ENCODE measurements at regions not wholly inside any gene's neighbourhood (a gene's known extent, or its start where the extent isn't known, plus 50 kb on each side); places are given as distances from the start of the nearest gene placed in this dataset.
"Not testable (repeated sequence)": the region's sequence is repeated elsewhere in the genome, so short reads cannot be mapped to it uniquely, and the experiment has no call there.

GRCh38 chr5:17039170-17039569 is 103.1 kb upstream of the MYO10 start:
- DNase-seq, result no peak

- DNase-seq, result no peak
Measured at GRCh38 chr5:17042041-17042440, 106.0 kb upstream of the MYO10 start.

- no peak for DNase-seq
Measured at GRCh38 chr5:17046320-17046719, 110.2 kb upstream of the MYO10 start.

- DNase-seq, result no peak
Measured at GRCh38 chr5:17050236-17050635, 114.1 kb upstream of the MYO10 start.

- no peak for DNase-seq
Measured at GRCh38 chr5:17054911-17055310, 118.8 kb upstream of the MYO10 start.

GRCh38 chr5:17056141-17056631 is 120.1 kb upstream of the MYO10 start:
- DNase-seq, result no peak

GRCh38 chr5:17058438-17058837 is 122.3 kb upstream of the MYO10 start:
- no peak for DNase-seq

- DNase-seq, result no peak
Measured at GRCh38 chr5:17061973-17062470, 125.9 kb upstream of the MYO10 start.

GRCh38 chr5:17062741-17063140 is 126.7 kb upstream of the MYO10 start:
- not testable (repeated sequence) for DNase-seq

- no peak for DNase-seq
Measured at GRCh38 chr5:17064241-17064640, 128.2 kb upstream of the MYO10 start.

- no peak for DNase-seq
Measured at GRCh38 chr5:17065458-17065857, 129.4 kb upstream of the MYO10 start.

GRCh38 chr5:17066026-17066425 is 129.9 kb upstream of the MYO10 start:
- DNase-seq, result not testable (repeated sequence)

- DNase-seq, result no peak
Measured at GRCh38 chr5:17067657-17068392, 131.7 kb upstream of the MYO10 start.

GRCh38 chr5:17069995-17070511 is 134.0 kb upstream of the MYO10 start:
- DNase-seq, result no peak

GRCh38 chr5:17070647-17071046 is 134.6 kb upstream of the MYO10 start:
- DNase-seq, result no peak

- DNase-seq, result no peak
Measured at GRCh38 chr5:17075236-17075635, 139.1 kb upstream of the MYO10 start.

- no peak for DNase-seq
Measured at GRCh38 chr5:17076272-17076671, 140.2 kb upstream of the MYO10 start.

GRCh38 chr5:17077440-17078233 is 139.8 kb upstream of the BASP1 start:
- DNase-seq, result no peak

GRCh38 chr5:17079562-17079961 is 137.9 kb upstream of the BASP1 start:
- no peak for DNase-seq

- no peak for DNase-seq
Measured at GRCh38 chr5:17080361-17080760, 137.1 kb upstream of the BASP1 start.

- DNase-seq, result no peak
Measured at GRCh38 chr5:17081142-17081541, 136.3 kb upstream of the BASP1 start.

- not testable (repeated sequence) for DNase-seq
Measured at GRCh38 chr5:17083276-17083675, 134.2 kb upstream of the BASP1 start.

GRCh38 chr5:17087035-17087434 is 130.4 kb upstream of the BASP1 start:
- no peak for DNase-seq

GRCh38 chr5:17088051-17088450 is 129.4 kb upstream of the BASP1 start:
- DNase-seq, result no peak

Measured in NCI-H774 (cell line).